H1 (cell line): ENCODE measurements at regions not wholly inside any gene's neighbourhood (a gene's known extent, or its start where the extent isn't known, plus 50 kb on each side); places are given as distances from the start of the nearest gene placed in this dataset.

Experiments used
- CTCF ChIA-PET: fragments of 300-600 bp; sonication (Branson Sonifier 250); formaldehyde crosslinking; loops from one replicate; lab custom pipeline; 2021; ENCODE audit not compliant: partially characterized antibody; lab: Charles Lee
- POLR2A ChIA-PET: fragments of 300-600 bp; sonication (Branson Sonifier 250); formaldehyde crosslinking; loops from one replicate; lab custom pipeline; 2021; ENCODE audit warnings: inconsistent platforms; ENCODE audit not compliant: partially characterized antibody; lab: Charles Lee
- DNase-seq, 2 experiments: peaks; one replicate each; pipeline versions ENCODE4 v3.0.0 to v3.0.0-alpha.2; 2010 to 2022; ENCODE audit warnings: low spot score in 2 of 2, low read depth in 1 of 2, mixed read lengths in 1 of 2
- FAIRE-seq: peaks from 2 replicates; lab custom pipeline; 2011; peaks lifted over from hg19 to GRCh38; lab: Jason Lieb, UNC
- H2AFZ ChIP-seq: 2 replicates; pipeline ENCODE4 v1.8.1; 2012; ENCODE audit warnings: low read length, inconsistent platforms
- H2AK5ac ChIP-seq: 2 replicates; pipeline ENCODE4 v1.6.1; 2013; ENCODE audit warnings: low read depth, low read length
- H2BK120ac ChIP-seq: replicated peaks from 2 replicates; pipeline ENCODE3; 2013; ENCODE audit warnings: low read depth, low read length, inconsistent platforms
- H2BK12ac ChIP-seq: 2 replicates; pipeline ENCODE4 v1.6.1; 2013; ENCODE audit warnings: low read depth, low read length
- H2BK15ac ChIP-seq: 2 replicates; pipeline ENCODE4 v1.6.1; 2013; ENCODE audit warnings: low read length
- H2BK20ac ChIP-seq: 2 replicates; pipeline ENCODE4 v1.6.1; 2013; ENCODE audit warnings: low read length
- H2BK5ac ChIP-seq: 2 replicates; pipeline ENCODE4 v1.6.1; 2013; ENCODE audit warnings: low read depth, low read length
- H3K14ac ChIP-seq: 2 replicates; pipeline ENCODE4 v1.6.1; 2013; ENCODE audit warnings: inconsistent platforms; ENCODE audit not compliant: insufficient read length
- H3K18ac ChIP-seq: 2 replicates; pipeline ENCODE4 v1.6.1; 2013; ENCODE audit warnings: low read length; ENCODE audit errors: extremely low read depth
- H3K23ac ChIP-seq: 2 replicates; pipeline ENCODE4 v1.6.1; 2013; ENCODE audit warnings: inconsistent platforms; ENCODE audit not compliant: insufficient read length
- H3K23me2 ChIP-seq: 2 replicates; pipeline ENCODE4 v1.6.1; 2013; ENCODE audit warnings: low read depth, low read length
- H3K27ac ChIP-seq: 2 replicates; pipeline ENCODE4 v1.6.1; 2011; ENCODE audit warnings: low read depth, low read length, inconsistent platforms
- H3K27me3 ChIP-seq, 4 experiments: replicated peaks in 1 of 4; 1 replicate in 1 of 4; 2 replicates in 3 of 4; pipeline versions ENCODE4 v1.6.1 to v1.8.1; 2011 to 2013; ENCODE audit warnings: low read length in 3 of 4, mild to moderate bottlenecking in 3 of 4, inconsistent platforms in 2 of 4, mixed read lengths in 2 of 4, moderate library complexity in 1 of 4; ENCODE audit not compliant: control insufficient read depth in 3 of 4, insufficient read depth in 3 of 4; ENCODE audit errors: extremely low read depth in 1 of 4
- H3K36me3 ChIP-seq, 4 experiments: 2 replicates each; pipeline versions ENCODE4 v1.6.1 to v1.8.1; 2011 to 2013; ENCODE audit warnings: mild to moderate bottlenecking in 4 of 4, low read length in 3 of 4, moderate library complexity in 2 of 4, control low read depth in 1 of 4, inconsistent platforms in 1 of 4; ENCODE audit not compliant: insufficient read depth in 4 of 4, control insufficient read depth in 2 of 4
- H3K4ac ChIP-seq: replicated peaks from 2 replicates; pipeline ENCODE3; 2013; ENCODE audit warnings: low read length, low read depth, mixed read lengths, inconsistent platforms; ENCODE audit not compliant: insufficient read length
- H3K4me1 ChIP-seq, 4 experiments: replicated peaks in 1 of 4; 1 replicate in 1 of 4; 2 replicates in 3 of 4; pipeline versions ENCODE4 v1.6.1 to v1.8.1; 2011 to 2013; ENCODE audit warnings: low read length in 3 of 4, inconsistent platforms in 2 of 4, mixed read lengths in 1 of 4; ENCODE audit not compliant: insufficient read depth in 4 of 4, control insufficient read depth in 3 of 4
- H3K4me2 ChIP-seq, 2 experiments: 2 replicates each; pipeline versions ENCODE4 v1.6.1 to v1.8.1; 2011 to 2013; ENCODE audit warnings: low read depth in 2 of 2, low read length in 2 of 2, control low read depth in 1 of 2, inconsistent platforms in 1 of 2, mild to moderate bottlenecking in 1 of 2; ENCODE audit not compliant: insufficient read depth in 1 of 2
- H3K4me3 ChIP-seq, 4 experiments: fragments of 200-600, 300-600 bp in 1 of 4; sonication (generic), shearing (Covaris generic), sonication (Bioruptor Twin) in 1 of 4; 2 replicates each; pipeline versions ENCODE4 v1.5.1 to v1.8.1; 2011 to 2016; ENCODE audit warnings: low read length in 4 of 4, low read depth in 3 of 4, control low read depth in 2 of 4, inconsistent platforms in 2 of 4, mild to moderate bottlenecking in 2 of 4, mixed read lengths in 1 of 4, moderate library complexity in 1 of 4; ENCODE audit not compliant: insufficient read depth in 2 of 4; ENCODE audit errors: extremely low read depth in 1 of 4
- H3K56ac ChIP-seq: replicated peaks from 2 replicates; pipeline ENCODE3; 2013; ENCODE audit warnings: low read depth, mild to moderate bottlenecking, mixed read lengths, low read length, inconsistent platforms; ENCODE audit not compliant: insufficient read length
- H3K79me1 ChIP-seq: 2 replicates; pipeline ENCODE4 v1.6.1; 2013; ENCODE audit warnings: low read depth, low read length, control low read depth
- H3K79me2 ChIP-seq, 2 experiments: 2 replicates each; pipeline versions ENCODE4 v1.6.1 to v1.8.1; 2012 to 2013; ENCODE audit warnings: low read length in 2 of 2, mild to moderate bottlenecking in 2 of 2, inconsistent platforms in 1 of 2; ENCODE audit not compliant: insufficient read depth in 2 of 2, control insufficient read depth in 1 of 2
- H3K9ac ChIP-seq, 4 experiments: replicated peaks in 1 of 4; 1 replicate in 1 of 4; 2 replicates in 3 of 4; pipeline versions ENCODE4 v1.6.1 to v1.8.1; 2011 to 2013; ENCODE audit warnings: low read depth in 3 of 4, low read length in 3 of 4, control low read depth in 2 of 4, mild to moderate bottlenecking in 2 of 4, moderate library complexity in 2 of 4, inconsistent platforms in 1 of 4; ENCODE audit errors: extremely low read depth in 1 of 4
- H3K9me3 ChIP-seq, 2 experiments: 2 replicates each; pipeline versions ENCODE4 v1.6.1 to v1.8.1; 2012 to 2013; ENCODE audit warnings: mild to moderate bottlenecking in 2 of 2, moderate library complexity in 2 of 2, control low read depth in 1 of 2, inconsistent platforms in 1 of 2, low read depth in 1 of 2, low read length in 1 of 2, mixed read lengths in 1 of 2; ENCODE audit not compliant: insufficient read depth in 2 of 2
- H4K20me1 ChIP-seq, 2 experiments: replicated peaks in 1 of 2; 2 replicates each; pipeline versions ENCODE3 to v1.8.1; 2011 to 2013; ENCODE audit warnings: inconsistent platforms in 2 of 2, low read length in 2 of 2, mild to moderate bottlenecking in 1 of 2; ENCODE audit not compliant: insufficient read depth in 2 of 2, control insufficient read depth in 1 of 2
- H4K5ac ChIP-seq: 2 replicates; pipeline ENCODE4 v1.6.1; 2013; ENCODE audit warnings: low read length, low read depth, mixed read lengths, inconsistent platforms; ENCODE audit not compliant: insufficient read length
- H4K8ac ChIP-seq: 2 replicates; pipeline ENCODE4 v1.8.0; 2013; ENCODE audit warnings: mild to moderate bottlenecking, moderate library complexity, low read length, inconsistent platforms; ENCODE audit not compliant: insufficient read depth; ENCODE audit errors: extremely low read depth
- H4K91ac ChIP-seq: replicated peaks from 2 replicates; pipeline ENCODE3; 2013; ENCODE audit warnings: low read length, mixed read lengths, inconsistent platforms; ENCODE audit not compliant: insufficient read length
- CHD7 ChIP-seq: fragments of 300-600 bp; sonication (generic); IDR thresholded peaks from 2 replicates; pipeline ENCODE4 v1.7.1; 2012; ENCODE audit warnings: low read length, moderate library complexity, mild to moderate bottlenecking, inconsistent platforms; ENCODE audit not compliant: insufficient replicate concordance
- WGBS, 2 experiments: shearing (Covaris generic) in 1 of 2; methylation state at CpG; one replicate each; pipeline versions ENCODE4 v1.1.6 to v1.1.7; 2013 to 2015; ENCODE audit warnings: low lambda C conversion rate in 2 of 2, mixed read lengths in 2 of 2, inconsistent platforms in 1 of 2, low coverage in 1 of 2, missing lambda C conversion rate in 1 of 2; ENCODE audit not compliant: insufficient replicate concordance in 2 of 2, insufficient coverage in 1 of 2, insufficient read length in 1 of 2; ENCODE audit errors: extremely low coverage in 1 of 2, missing lambda C conversion rate in 1 of 2; 5-methylcytosine and 5-hydroxymethylcytosine counted together

GRCh38 chr14:101026341-101026740 is 122.8 kb upstream of the RTL1 start:
- no peaks in the 10 kb centered on the region for H3K79me2 ChIP-seq
- no peak overlapping the region for H2BK12ac ChIP-seq
- no peak overlapping the region for H2BK120ac ChIP-seq
- no peaks in the 10 kb centered on the region for H3K36me3 ChIP-seq
- no peak overlapping the region for H3K18ac ChIP-seq
- H2BK5ac ChIP-seq = no peak overlapping the region
- DNase-seq (no peak), FAIRE-seq (no peak)
- H2BK20ac ChIP-seq = no peak overlapping the region
- H3K9ac ChIP-seq = no peak overlapping the region
- H3K79me1 ChIP-seq = no peaks in the 10 kb centered on the region
- H3K27ac ChIP-seq = no peak overlapping the region
- CTCF ChIA-PET = no interaction called here
- no peaks in the 10 kb centered on the region for H3K23me2 ChIP-seq
- no peak overlapping the region for H4K91ac ChIP-seq
- no peak overlapping the region for H4K8ac ChIP-seq
- H3K56ac ChIP-seq = no peak overlapping the region
- peaks cover 7 to 24% of the 10 kb centered on the region in 2 experiments; a peak in 2 of 4 replicates for H3K9me3 ChIP-seq
- WGBS, 2 experiments = 97% methylated on average over 7 of the region's 7 CpGs; no CpG with 5 or more reads in 1 of the 2 experiments
- H3K14ac ChIP-seq = no peak overlapping the region
- H3K23ac ChIP-seq = no peak overlapping the region
- H3K4me2 ChIP-seq = no peak overlapping the region
- H2AK5ac ChIP-seq = no peak overlapping the region
- no peak overlapping the region for H2AFZ ChIP-seq
- no peak overlapping the region for H2BK15ac ChIP-seq
- no peak overlapping the region for H3K4me3 ChIP-seq
- H4K5ac ChIP-seq = no peak overlapping the region
- no peaks in the 10 kb centered on the region for H3K4me1 ChIP-seq
- H4K20me1 ChIP-seq = no peaks in the 10 kb centered on the region
- POLR2A ChIA-PET = no interaction called here
- H3K27me3 ChIP-seq = no peaks in the 10 kb centered on the region
- no peak overlapping the region for H3K4ac ChIP-seq
- TF ChIP-seq CHD7 = no peak
